ENCODE measurements at regions not wholly inside any gene's neighbourhood (a gene's known extent, or its start where the extent isn't known, plus 50 kb on each side); places are given as distances from the start of the nearest gene placed in this dataset.

- TF ChIP-seq, protein P1, sequence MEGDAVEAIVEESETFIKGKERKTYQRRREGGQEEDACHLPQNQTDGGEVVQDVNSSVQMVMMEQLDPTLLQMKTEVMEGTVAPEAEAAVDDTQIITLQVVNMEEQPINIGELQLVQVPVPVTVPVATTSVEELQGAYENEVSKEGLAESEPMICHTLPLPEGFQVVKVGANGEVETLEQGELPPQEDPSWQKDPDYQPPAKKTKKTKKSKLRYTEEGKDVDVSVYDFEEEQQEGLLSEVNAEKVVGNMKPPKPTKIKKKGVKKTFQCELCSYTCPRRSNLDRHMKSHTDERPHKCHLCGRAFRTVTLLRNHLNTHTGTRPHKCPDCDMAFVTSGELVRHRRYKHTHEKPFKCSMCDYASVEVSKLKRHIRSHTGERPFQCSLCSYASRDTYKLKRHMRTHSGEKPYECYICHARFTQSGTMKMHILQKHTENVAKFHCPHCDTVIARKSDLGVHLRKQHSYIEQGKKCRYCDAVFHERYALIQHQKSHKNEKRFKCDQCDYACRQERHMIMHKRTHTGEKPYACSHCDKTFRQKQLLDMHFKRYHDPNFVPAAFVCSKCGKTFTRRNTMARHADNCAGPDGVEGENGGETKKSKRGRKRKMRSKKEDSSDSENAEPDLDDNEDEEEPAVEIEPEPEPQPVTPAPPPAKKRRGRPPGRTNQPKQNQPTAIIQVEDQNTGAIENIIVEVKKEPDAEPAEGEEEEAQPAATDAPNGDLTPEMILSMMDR (IDR thresholded peaks at IDR 0.05): no peak
- no peak for TF ChIP-seq POLR2A (IDR thresholded peaks at IDR 0.05)
Observed at GRCh38 chr1:234540404-234540762, 61.4 kb upstream of the TARBP1 start.

All from lower leg skin (tissue), 3 donors.